CD14-positive monocyte (primary cell): ENCODE measurements at regions not wholly inside any gene's neighbourhood (a gene's known extent, or its start where the extent isn't known, plus 50 kb on each side); places are given as distances from the start of the nearest gene placed in this dataset.

Source experiments
- DNase-seq, 3 donors: peaks; one replicate each; pipeline ENCODE4 v3.0.0-alpha.2; 2011 to 2022
- H2AFZ ChIP-seq: 2 replicates; pipeline ENCODE4 v1.6.0; 2012; ENCODE audit warnings: mild to moderate bottlenecking, low read depth, low read length, inconsistent platforms; ENCODE audit not compliant: insufficient read depth, poor library complexity, severe bottlenecking
- H3K27ac ChIP-seq, 2 donors: 1 replicate in 1 of 2; 2 replicates in 1 of 2; pipeline ENCODE4 v1.5.1; 2012 to 2013; ENCODE audit warnings: low read length in 2 of 2, control low read depth in 1 of 2, inconsistent platforms in 1 of 2, low read depth in 1 of 2, mild to moderate bottlenecking in 1 of 2
- H3K27me3 ChIP-seq, 2 donors: one replicate each; pipeline versions ENCODE4 v1.6.0 to v1.6.1; 2011 to 2013; ENCODE audit warnings: low read length in 2 of 2; ENCODE audit not compliant: control insufficient read depth in 2 of 2, insufficient read depth in 2 of 2
- H3K36me3 ChIP-seq, 2 donors: replicated peaks in 1 of 2; 1 replicate in 1 of 2; 2 replicates in 1 of 2; pipeline versions ENCODE4 v1.5.1 to v1.6.1; 2012 to 2013; ENCODE audit warnings: low read length in 2 of 2, control low read depth in 1 of 2, inconsistent platforms in 1 of 2, mild to moderate bottlenecking in 1 of 2; ENCODE audit not compliant: insufficient read depth in 2 of 2, control insufficient read depth in 1 of 2
- H3K4me1 ChIP-seq, 2 donors: 1 replicate in 1 of 2; 2 replicates in 1 of 2; pipeline versions ENCODE4 v1.5.1 to v1.6.1; 2012 to 2013; ENCODE audit warnings: low read length in 2 of 2, control low read depth in 1 of 2, inconsistent platforms in 1 of 2, mild to moderate bottlenecking in 1 of 2, moderate library complexity in 1 of 2; ENCODE audit not compliant: insufficient read depth in 2 of 2, control insufficient read depth in 1 of 2
- H3K4me2 ChIP-seq: replicated peaks from 2 replicates; pipeline ENCODE3; 2012; ENCODE audit warnings: low read length, moderate library complexity, mild to moderate bottlenecking; ENCODE audit not compliant: poor library complexity, severe bottlenecking; ENCODE audit errors: extremely low read depth
- H3K4me3 ChIP-seq, 3 experiments: fragments of 200-600 bp in 1 of 3; sonication (generic) in 1 of 3; replicated peaks in 1 of 3; 1 replicate in 2 of 3; 2 replicates in 1 of 3; pipeline ENCODE4 v1.5.1; 2011 to 2013; ENCODE audit warnings: low read length in 3 of 3, mild to moderate bottlenecking in 3 of 3, control low read depth in 2 of 3, low read depth in 2 of 3, inconsistent platforms in 1 of 3, moderate library complexity in 1 of 3
- H3K79me2 ChIP-seq: 2 replicates; pipeline ENCODE4 v1.6.0; 2012; ENCODE audit warnings: mild to moderate bottlenecking, control low read depth, inconsistent platforms, low read length, moderate library complexity; ENCODE audit not compliant: insufficient read depth
- H3K9ac ChIP-seq: 2 replicates; pipeline ENCODE4 v1.6.0; 2017; ENCODE audit warnings: low read length, mild to moderate bottlenecking; ENCODE audit not compliant: insufficient read depth, poor library complexity, severe bottlenecking
- H3K9me3 ChIP-seq, 2 donors: replicated peaks in 1 of 2; 1 replicate in 1 of 2; 2 replicates in 1 of 2; pipeline versions ENCODE4 v1.5.1 to v1.6.1; 2012 to 2013; ENCODE audit warnings: low read length in 2 of 2, control low read depth in 1 of 2; ENCODE audit not compliant: control insufficient read depth in 1 of 2, insufficient read depth in 1 of 2
- H4K20me1 ChIP-seq: 2 replicates; pipeline ENCODE4 v1.6.0; 2012; ENCODE audit warnings: mild to moderate bottlenecking, low read length, control low read depth, moderate library complexity; ENCODE audit not compliant: insufficient read depth
- H3K27ac Mint-ChIP-seq, 7 donors: one replicate each; pipeline ENCODE4 v1.8.0; 2020; ENCODE audit warnings: mild to moderate bottlenecking in 7 of 7, mixed read lengths in 7 of 7, moderate library complexity in 6 of 7, inconsistent platforms in 2 of 7
- H3K27me3 Mint-ChIP-seq, 3 donors: one replicate each; pipeline ENCODE4 v1.8.0; 2021 to 2022; ENCODE audit warnings: low read depth in 3 of 3, mild to moderate bottlenecking in 3 of 3, mixed read lengths in 3 of 3, moderate library complexity in 3 of 3, inconsistent platforms in 1 of 3
- H3K36me3 Mint-ChIP-seq, 2 donors: one replicate each; pipeline ENCODE4 v1.8.0; 2020; ENCODE audit warnings: mixed read lengths in 2 of 2, inconsistent platforms in 1 of 2, mild to moderate bottlenecking in 1 of 2
- H3K4me1 Mint-ChIP-seq: one replicate; pipeline ENCODE4 v1.8.0; 2020; ENCODE audit warnings: mild to moderate bottlenecking, mixed read lengths
- H3K4me3 Mint-ChIP-seq, 2 donors: one replicate each; pipeline ENCODE4 v1.8.0; 2020; ENCODE audit warnings: mild to moderate bottlenecking in 2 of 2, mixed read lengths in 2 of 2, moderate library complexity in 1 of 2
- H3K9me3 Mint-ChIP-seq, 7 donors: one replicate each; pipeline ENCODE4 v1.8.0; 2020 to 2022; ENCODE audit warnings: mixed read lengths in 7 of 7, mild to moderate bottlenecking in 6 of 7, moderate library complexity in 6 of 7, inconsistent platforms in 2 of 7
- WGBS: methylation state at CpG from one replicate; pipeline ENCODE4 v1.1.5; 2013; ENCODE audit warnings: missing lambda C conversion rate; ENCODE audit not compliant: insufficient coverage; 5-methylcytosine and 5-hydroxymethylcytosine counted together
- intact Hi-C, 2 donors: fragments of 100-400 bp; cut with micrococcal nuclease; formaldehyde crosslinking; loops; one replicate each; pipeline versions ENCODE4 v1.15.0 to v1.15.1; 2023
- TF ChIP-seq, protein P1 (sequence below): fragments of 200-600 bp; IDR thresholded peaks from one replicate; pipeline ENCODE4 v1.8.0; 2022; ENCODE audit warnings: antibody characterized with exemption, mild to moderate bottlenecking

GRCh38 chr2:12929758-12930157, 213.0 kb downstream of the TRIB2 start:
- Histone ChIP-seq H2AFZ (no peak overlapping the region), H3K4me1 (no peaks in the 10 kb centered on the region), H3K27ac (no peak overlapping the region), H3K4me2 (no peak overlapping the region), H3K79me2 (no peaks in the 10 kb centered on the region), H3K9ac (no peak overlapping the region), H4K20me1 (no peaks in the 10 kb centered on the region), H3K4me3 (no peak overlapping the region), H3K27me3 (peaks cover 23 to 38% of the 10 kb centered on the region in 2 donors), H3K36me3 (no peaks in the 10 kb centered on the region), H3K9me3 (no peaks in the 10 kb centered on the region)
- H3K36me3 Mint-ChIP-seq = no peaks in the 10 kb centered on the region
- H3K27me3 Mint-ChIP-seq = peaks cover 5 to 22% (median 21%) of the 10 kb centered on the region in 3 donors
- H3K4me1 Mint-ChIP-seq = no peaks in the 10 kb centered on the region
- intact Hi-C loops = no loop called here
- no peak overlapping the region for H3K27ac Mint-ChIP-seq
- no peak for DNase-seq
- TF ChIP-seq, protein P1, sequence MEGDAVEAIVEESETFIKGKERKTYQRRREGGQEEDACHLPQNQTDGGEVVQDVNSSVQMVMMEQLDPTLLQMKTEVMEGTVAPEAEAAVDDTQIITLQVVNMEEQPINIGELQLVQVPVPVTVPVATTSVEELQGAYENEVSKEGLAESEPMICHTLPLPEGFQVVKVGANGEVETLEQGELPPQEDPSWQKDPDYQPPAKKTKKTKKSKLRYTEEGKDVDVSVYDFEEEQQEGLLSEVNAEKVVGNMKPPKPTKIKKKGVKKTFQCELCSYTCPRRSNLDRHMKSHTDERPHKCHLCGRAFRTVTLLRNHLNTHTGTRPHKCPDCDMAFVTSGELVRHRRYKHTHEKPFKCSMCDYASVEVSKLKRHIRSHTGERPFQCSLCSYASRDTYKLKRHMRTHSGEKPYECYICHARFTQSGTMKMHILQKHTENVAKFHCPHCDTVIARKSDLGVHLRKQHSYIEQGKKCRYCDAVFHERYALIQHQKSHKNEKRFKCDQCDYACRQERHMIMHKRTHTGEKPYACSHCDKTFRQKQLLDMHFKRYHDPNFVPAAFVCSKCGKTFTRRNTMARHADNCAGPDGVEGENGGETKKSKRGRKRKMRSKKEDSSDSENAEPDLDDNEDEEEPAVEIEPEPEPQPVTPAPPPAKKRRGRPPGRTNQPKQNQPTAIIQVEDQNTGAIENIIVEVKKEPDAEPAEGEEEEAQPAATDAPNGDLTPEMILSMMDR = no peak
- H3K9me3 Mint-ChIP-seq = peaks cover 0 to 8% (median 2%) of the 10 kb centered on the region in 7 donors
- WGBS = no CpG with 5 or more reads among the region's 3 CpGs
- H3K4me3 Mint-ChIP-seq = peak overlapping the region in 1 of 2 donors; percentile 46

DNA sequence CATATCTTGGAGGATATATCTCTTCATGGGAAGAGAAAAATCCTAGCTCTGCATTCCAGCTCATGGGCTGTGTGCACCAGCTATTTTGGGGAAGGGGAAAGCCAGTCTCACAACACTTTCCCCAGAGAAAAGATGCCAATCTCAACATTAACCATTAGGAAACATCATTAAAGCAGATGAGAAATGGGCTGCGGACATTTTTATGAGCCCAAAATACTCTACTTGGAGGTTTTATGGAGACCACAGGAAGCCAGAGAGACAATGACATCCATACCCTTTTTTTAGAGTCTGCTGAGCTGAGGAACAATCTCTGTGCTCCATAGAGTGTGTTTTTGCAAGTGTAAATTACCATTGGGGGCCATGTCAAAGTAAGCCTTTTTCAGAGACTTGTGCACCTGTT, 213.7 kb downstream of the TRIB2 start:
- Histone ChIP-seq H3K27ac (no peak overlapping the region), H3K4me3 (no peak overlapping the region), H3K27me3 (peaks cover 23 to 38% of the 10 kb centered on the region in 2 donors), H4K20me1 (no peaks in the 10 kb centered on the region), H3K79me2 (no peaks in the 10 kb centered on the region), H3K9ac (no peak overlapping the region), H3K36me3 (no peaks in the 10 kb centered on the region), H3K4me2 (no peak overlapping the region), H2AFZ (no peak overlapping the region), H3K9me3 (no peaks in the 10 kb centered on the region), H3K4me1 (no peaks in the 10 kb centered on the region)
- no peaks in the 10 kb centered on the region for H3K36me3 Mint-ChIP-seq
- intact Hi-C loops = no loop called here
- H3K4me1 Mint-ChIP-seq = no peaks in the 10 kb centered on the region
- WGBS = no CpG with 5 or more reads among the region's 1 CpG
- H3K27me3 Mint-ChIP-seq = peaks cover 5 to 26% (median 22%) of the 10 kb centered on the region in 3 donors
- peaks cover 0 to 8% (median 2%) of the 10 kb centered on the region in 7 donors for H3K9me3 Mint-ChIP-seq
- no peak overlapping the region for H3K4me3 Mint-ChIP-seq
- TF ChIP-seq, protein P1 = no peak
- no peak for DNase-seq
- H3K27ac Mint-ChIP-seq = no peak overlapping the region
